Activated CD4-positive, CD25-positive, alpha-beta regulatory T cell treated with anti-CD3 and anti-CD28 coated beads, Interleukin-2, amount 50 U/mL, for 16 hours (primary cell): ENCODE measurements at regions not wholly inside any gene's neighbourhood (a gene's known extent, or its start where the extent isn't known, plus 50 kb on each side); places are given as distances from the start of the nearest gene placed in this dataset.

ENCODE experiments used
- DNase-seq: peaks from one replicate; pipeline ENCODE4 v3.0.0-alpha.2; 2020; ENCODE audit warnings: low read depth, low spot score

- DNase-seq: no peak
Observed at GRCh38 chr5:174311121-174311520, 265.6 kb downstream of the NSG2 start.

- DNase-seq: peak; percentile 18
Observed at GRCh38 chr5:174311531-174312269, 266.2 kb downstream of the NSG2 start.

GRCh38 chr5:174312270-174312617, 266.7 kb downstream of the NSG2 start:
- DNase-seq: no peak

GRCh38 chr5:174312641-174313040, 267.1 kb downstream of the NSG2 start:
- DNase-seq: no peak

GRCh38 chr5:174313615-174314014, 268.1 kb downstream of the NSG2 start:
- no peak for DNase-seq

- no peak for DNase-seq
Observed at GRCh38 chr5:174314261-174314660, 268.8 kb downstream of the NSG2 start.

GRCh38 chr5:174315471-174315870, 270.0 kb downstream of the NSG2 start:
- DNase-seq: no peak

- no peak for DNase-seq
Observed at GRCh38 chr5:174315871-174316270, 270.4 kb downstream of the NSG2 start.

GRCh38 chr5:174316326-174316725, 270.8 kb downstream of the NSG2 start:
- DNase-seq: no peak

GRCh38 chr5:174317256-174317894, 271.9 kb downstream of the NSG2 start:
- no peak for DNase-seq

- DNase-seq: no peak
Observed at GRCh38 chr5:174318578-174318977, 273.1 kb downstream of the NSG2 start.

GRCh38 chr5:174319551-174319950, 274.0 kb downstream of the NSG2 start:
- no peak for DNase-seq

- no peak for DNase-seq
Observed at GRCh38 chr5:174320051-174320450, 274.5 kb downstream of the NSG2 start.

- DNase-seq: no peak
Observed at GRCh38 chr5:174323878-174324281, 278.4 kb downstream of the NSG2 start.

GRCh38 chr5:174324680-174325079, 279.2 kb downstream of the NSG2 start:
- no peak for DNase-seq

GRCh38 chr5:174325431-174325830, 279.9 kb downstream of the NSG2 start:
- DNase-seq: no peak

GRCh38 chr5:174325961-174326360, 280.5 kb downstream of the NSG2 start:
- no peak for DNase-seq

- no peak for DNase-seq
Observed at GRCh38 chr5:174326372-174326771, 280.9 kb downstream of the NSG2 start.

GRCh38 chr5:174327317-174327864, 281.9 kb downstream of the NSG2 start:
- no peak for DNase-seq

- DNase-seq: no peak
Observed at GRCh38 chr5:174327896-174328295, 282.4 kb downstream of the NSG2 start.

- no peak for DNase-seq
Observed at GRCh38 chr5:174328631-174329299, 283.3 kb downstream of the NSG2 start.

- DNase-seq: no peak
Observed at GRCh38 chr5:174329738-174330137, 284.2 kb downstream of the NSG2 start.
